HCT116 (cell line): ENCODE measurements at regions not wholly inside any gene's neighbourhood (a gene's known extent, or its start where the extent isn't known, plus 50 kb on each side); places are given as distances from the start of the nearest gene placed in this dataset.

Experiments used
- EZH2 ChIP-seq: fragments of 200-600 bp; sonication (generic); IDR thresholded peaks from 2 replicates; pipeline ENCODE4 v1.6.1; 2017; ENCODE audit warnings: antibody characterized with exemption, mixed run types
- JUND ChIP-seq: IDR thresholded peaks from 2 replicates; pipeline ENCODE4 v1.6.1; 2012
- POLR2A ChIP-seq: IDR thresholded peaks from 2 replicates; pipeline ENCODE4 v1.7.0; 2011; ENCODE audit warnings: borderline replicate concordance; ENCODE audit not compliant: insufficient read depth, insufficient read length; ENCODE audit errors: extremely low read depth
- POLR2AphosphoS5 ChIP-seq: IDR thresholded peaks from 2 replicates; pipeline ENCODE4 v1.6.1; 2011; ENCODE audit warnings: mild to moderate bottlenecking, low read depth, low read length, moderate library complexity
- RAD21 ChIP-seq: IDR thresholded peaks from 2 replicates; pipeline ENCODE4 v1.6.1; 2012; ENCODE audit warnings: low read depth, mild to moderate bottlenecking
- SP1 ChIP-seq: IDR thresholded peaks from 2 replicates; pipeline ENCODE4 v1.6.1; 2012; ENCODE audit warnings: low read depth
- SRF ChIP-seq: IDR thresholded peaks from 2 replicates; pipeline ENCODE4 v1.6.1; 2012; ENCODE audit warnings: low read depth
- TF ChIP-seq, protein P1 (sequence below), 3 experiments: fragments of 200-600 bp in 1 of 3; sonication (generic) in 1 of 3; IDR thresholded peaks in 2 of 3; conservative IDR thresholded peaks in 1 of 3; 2 replicates each; pipeline ENCODE4 v1.5.1; 2012 to 2017; ENCODE audit warnings: low read depth in 2 of 3, low read length in 2 of 3, antibody characterized with exemption in 1 of 3, borderline replicate concordance in 1 of 3, control low read depth in 1 of 3, mild to moderate bottlenecking in 1 of 3, mixed read lengths in 1 of 3, mixed run types in 1 of 3, moderate library complexity in 1 of 3; ENCODE audit not compliant: insufficient read depth in 1 of 3
- TF ChIP-seq, protein P2 (sequence below): IDR thresholded peaks from 2 replicates; pipeline ENCODE4 v1.6.1; 2012; ENCODE audit warnings: low read depth

DNA sequence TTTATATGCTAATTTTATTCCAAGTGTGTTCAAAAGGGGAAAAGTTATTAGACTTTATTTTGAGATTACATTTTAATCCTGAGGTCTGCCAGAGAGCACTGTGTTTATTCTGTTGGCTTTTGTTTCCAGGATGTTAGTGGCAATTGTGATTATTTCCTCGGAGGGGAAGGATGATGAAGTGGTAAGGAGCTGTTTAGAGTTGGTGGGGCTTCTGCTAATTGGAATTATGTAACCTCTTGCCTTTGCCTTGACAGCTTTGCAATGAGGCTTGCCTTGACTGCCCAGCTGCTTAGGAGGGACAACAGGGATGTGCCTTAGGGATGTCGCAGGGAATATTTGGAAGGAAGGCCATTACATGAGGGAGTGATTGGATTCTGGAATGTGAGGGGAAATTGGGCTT, 89.7 kb upstream of the E2F8 start:
- TF ChIP-seq, protein P1, sequence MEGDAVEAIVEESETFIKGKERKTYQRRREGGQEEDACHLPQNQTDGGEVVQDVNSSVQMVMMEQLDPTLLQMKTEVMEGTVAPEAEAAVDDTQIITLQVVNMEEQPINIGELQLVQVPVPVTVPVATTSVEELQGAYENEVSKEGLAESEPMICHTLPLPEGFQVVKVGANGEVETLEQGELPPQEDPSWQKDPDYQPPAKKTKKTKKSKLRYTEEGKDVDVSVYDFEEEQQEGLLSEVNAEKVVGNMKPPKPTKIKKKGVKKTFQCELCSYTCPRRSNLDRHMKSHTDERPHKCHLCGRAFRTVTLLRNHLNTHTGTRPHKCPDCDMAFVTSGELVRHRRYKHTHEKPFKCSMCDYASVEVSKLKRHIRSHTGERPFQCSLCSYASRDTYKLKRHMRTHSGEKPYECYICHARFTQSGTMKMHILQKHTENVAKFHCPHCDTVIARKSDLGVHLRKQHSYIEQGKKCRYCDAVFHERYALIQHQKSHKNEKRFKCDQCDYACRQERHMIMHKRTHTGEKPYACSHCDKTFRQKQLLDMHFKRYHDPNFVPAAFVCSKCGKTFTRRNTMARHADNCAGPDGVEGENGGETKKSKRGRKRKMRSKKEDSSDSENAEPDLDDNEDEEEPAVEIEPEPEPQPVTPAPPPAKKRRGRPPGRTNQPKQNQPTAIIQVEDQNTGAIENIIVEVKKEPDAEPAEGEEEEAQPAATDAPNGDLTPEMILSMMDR (IDR thresholded peaks at IDR 0.05 in 2 of 3, conservative IDR thresholded peaks at IDR 0.05 in 1 of 3; ENCODE audit: borderline replicate concordance in 1 of 3, insufficient read depth in 1 of 3, low read depth in 2 of 3, low read length in 2 of 3), result no peak
- TF ChIP-seq SRF, result no peak
- no peak for TF ChIP-seq RAD21
- TF ChIP-seq, protein P2, sequence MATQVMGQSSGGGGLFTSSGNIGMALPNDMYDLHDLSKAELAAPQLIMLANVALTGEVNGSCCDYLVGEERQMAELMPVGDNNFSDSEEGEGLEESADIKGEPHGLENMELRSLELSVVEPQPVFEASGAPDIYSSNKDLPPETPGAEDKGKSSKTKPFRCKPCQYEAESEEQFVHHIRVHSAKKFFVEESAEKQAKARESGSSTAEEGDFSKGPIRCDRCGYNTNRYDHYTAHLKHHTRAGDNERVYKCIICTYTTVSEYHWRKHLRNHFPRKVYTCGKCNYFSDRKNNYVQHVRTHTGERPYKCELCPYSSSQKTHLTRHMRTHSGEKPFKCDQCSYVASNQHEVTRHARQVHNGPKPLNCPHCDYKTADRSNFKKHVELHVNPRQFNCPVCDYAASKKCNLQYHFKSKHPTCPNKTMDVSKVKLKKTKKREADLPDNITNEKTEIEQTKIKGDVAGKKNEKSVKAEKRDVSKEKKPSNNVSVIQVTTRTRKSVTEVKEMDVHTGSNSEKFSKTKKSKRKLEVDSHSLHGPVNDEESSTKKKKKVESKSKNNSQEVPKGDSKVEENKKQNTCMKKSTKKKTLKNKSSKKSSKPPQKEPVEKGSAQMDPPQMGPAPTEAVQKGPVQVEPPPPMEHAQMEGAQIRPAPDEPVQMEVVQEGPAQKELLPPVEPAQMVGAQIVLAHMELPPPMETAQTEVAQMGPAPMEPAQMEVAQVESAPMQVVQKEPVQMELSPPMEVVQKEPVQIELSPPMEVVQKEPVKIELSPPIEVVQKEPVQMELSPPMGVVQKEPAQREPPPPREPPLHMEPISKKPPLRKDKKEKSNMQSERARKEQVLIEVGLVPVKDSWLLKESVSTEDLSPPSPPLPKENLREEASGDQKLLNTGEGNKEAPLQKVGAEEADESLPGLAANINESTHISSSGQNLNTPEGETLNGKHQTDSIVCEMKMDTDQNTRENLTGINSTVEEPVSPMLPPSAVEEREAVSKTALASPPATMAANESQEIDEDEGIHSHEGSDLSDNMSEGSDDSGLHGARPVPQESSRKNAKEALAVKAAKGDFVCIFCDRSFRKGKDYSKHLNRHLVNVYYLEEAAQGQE, result no peak
- TF ChIP-seq JUND, result no peak
- TF ChIP-seq POLR2A, result no peak
- no peak for TF ChIP-seq EZH2
- no peak for TF ChIP-seq POLR2AphosphoS5
- TF ChIP-seq SP1, result no peak
